Activated B cell treated with CpG ODN at 0.5 μM for 24 hours (primary cell): ENCODE measurements at regions not wholly inside any gene's neighbourhood (a gene's known extent, or its start where the extent isn't known, plus 50 kb on each side); places are given as distances from the start of the nearest gene placed in this dataset.

Experiments
- ATAC-seq: fragments of 200-7000 bp; cut with Tn5 transposase; one replicate; pipeline ENCODE4 v1.10.0; 2021; ENCODE audit warnings: low read depth, mild to moderate bottlenecking, moderate library complexity
- CTCF ChIA-PET: fragments of 350-600 bp; sonication (Branson Sonifier 250); formaldehyde crosslinking; loops from one replicate; lab custom pipeline; 2021; ENCODE audit warnings: antibody characterized with exemption; lab: Charles Lee
- POLR2A ChIA-PET: fragments of 350-600 bp; sonication (Branson Sonifier 250); formaldehyde crosslinking; loops from one replicate; lab custom pipeline; 2021; ENCODE audit warnings: antibody characterized with exemption; lab: Charles Lee
- DNase-seq: peaks from one replicate; pipeline ENCODE4 v3.0.0; 2022
- H3K27ac Mint-ChIP-seq: one replicate; pipeline ENCODE4 v1.8.0; 2020; ENCODE audit warnings: mixed read lengths
- H3K27me3 Mint-ChIP-seq: one replicate; pipeline ENCODE4 v1.8.0; 2021; ENCODE audit warnings: mixed read lengths
- H3K36me3 Mint-ChIP-seq: one replicate; pipeline ENCODE4 v1.8.0; 2021; ENCODE audit warnings: low read depth, mixed read lengths
- H3K4me1 Mint-ChIP-seq: one replicate; pipeline ENCODE4 v1.8.0; 2021; ENCODE audit warnings: mixed read lengths
- H3K4me3 Mint-ChIP-seq: one replicate; pipeline ENCODE4 v1.8.0; 2020; ENCODE audit warnings: mild to moderate bottlenecking, mixed read lengths
- H3K9me3 Mint-ChIP-seq: one replicate; pipeline ENCODE4 v1.8.0; 2020; ENCODE audit warnings: mixed read lengths
- CTCF ChIP-seq: fragments of 200-600 bp; IDR thresholded peaks from one replicate; pipeline ENCODE4 v1.8.0; 2022; ENCODE audit warnings: antibody characterized with exemption, mild to moderate bottlenecking
- intact Hi-C: fragments of 100-400 bp; cut with micrococcal nuclease; formaldehyde crosslinking; loops from one replicate; pipeline ENCODE4 v1.15.1; 2024

GRCh38 chr2:19748711-19749506 lies 152.9 kb downstream of the TTC32 start:
- ATAC-seq: no peak
- Mint-ChIP-seq H3K4me3 (no peak overlapping the region), H3K27me3 (no peaks in the 10 kb centered on the region), H3K27ac (no peak overlapping the region), H3K36me3 (no peaks in the 10 kb centered on the region), H3K9me3 (no peaks in the 10 kb centered on the region), H3K4me1 (no peaks in the 10 kb centered on the region)
- no peak for TF ChIP-seq CTCF
- intact Hi-C loops: no loop called here
- CTCF ChIA-PET: no interaction called here
- POLR2A ChIA-PET: no interaction called here
- no peak for DNase-seq

GRCh38 chr2:19748073-19748375 lies 153.8 kb downstream of the TTC32 start:
- intact Hi-C loops: no loop called here
- ATAC-seq: no peak
- ChIA-PET CTCF (no interaction called here), POLR2A (no interaction called here)
- H3K27ac Mint-ChIP-seq: no peak overlapping the region
- no peaks in the 10 kb centered on the region for H3K36me3 Mint-ChIP-seq
- DNase-seq: no peak
- H3K4me1 Mint-ChIP-seq: no peaks in the 10 kb centered on the region
- H3K27me3 Mint-ChIP-seq: no peaks in the 10 kb centered on the region
- no peak for TF ChIP-seq CTCF
- no peak overlapping the region for H3K4me3 Mint-ChIP-seq
- H3K9me3 Mint-ChIP-seq: no peaks in the 10 kb centered on the region

- H3K36me3 Mint-ChIP-seq: no peaks in the 10 kb centered on the region
- no peaks in the 10 kb centered on the region for H3K27me3 Mint-ChIP-seq
- no peaks in the 10 kb centered on the region for H3K4me1 Mint-ChIP-seq
- no peak for TF ChIP-seq CTCF
- no peak overlapping the region for H3K27ac Mint-ChIP-seq
- CTCF ChIA-PET: no interaction called here
- POLR2A ChIA-PET: no interaction called here
- no peak overlapping the region for H3K4me3 Mint-ChIP-seq
- DNase-seq: no peak
- intact Hi-C loops: no loop called here
- H3K9me3 Mint-ChIP-seq: no peaks in the 10 kb centered on the region
- ATAC-seq: no peak
Observed at GRCh38 chr2:19747310-19748072, 154.3 kb downstream of the TTC32 start.

- no peak overlapping the region for H3K4me3 Mint-ChIP-seq
- intact Hi-C loops: no loop called here
- no peak for DNase-seq
Observed at GRCh38 chr2:19746611-19747309, 155.0 kb downstream of the TTC32 start.

More at GRCh38 chr2:19746611-19747309, 155.0 kb downstream of the TTC32 start:
- no peak overlapping the region for H3K27ac Mint-ChIP-seq
- no peaks in the 10 kb centered on the region for H3K9me3 Mint-ChIP-seq
- H3K36me3 Mint-ChIP-seq: no peaks in the 10 kb centered on the region
- no peaks in the 10 kb centered on the region for H3K4me1 Mint-ChIP-seq
- TF ChIP-seq CTCF: no peak
- ChIA-PET CTCF (no interaction called here), POLR2A (no interaction called here)
- no peaks in the 10 kb centered on the region for H3K27me3 Mint-ChIP-seq
- no peak for ATAC-seq
